ENCODE measurements at regions not wholly inside any gene's neighbourhood (a gene's known extent, or its start where the extent isn't known, plus 50 kb on each side); places are given as distances from the start of the nearest gene placed in this dataset.
A peak's percentile ranks its signal among the peaks of the same experiment; 100 is the strongest.

DNA sequence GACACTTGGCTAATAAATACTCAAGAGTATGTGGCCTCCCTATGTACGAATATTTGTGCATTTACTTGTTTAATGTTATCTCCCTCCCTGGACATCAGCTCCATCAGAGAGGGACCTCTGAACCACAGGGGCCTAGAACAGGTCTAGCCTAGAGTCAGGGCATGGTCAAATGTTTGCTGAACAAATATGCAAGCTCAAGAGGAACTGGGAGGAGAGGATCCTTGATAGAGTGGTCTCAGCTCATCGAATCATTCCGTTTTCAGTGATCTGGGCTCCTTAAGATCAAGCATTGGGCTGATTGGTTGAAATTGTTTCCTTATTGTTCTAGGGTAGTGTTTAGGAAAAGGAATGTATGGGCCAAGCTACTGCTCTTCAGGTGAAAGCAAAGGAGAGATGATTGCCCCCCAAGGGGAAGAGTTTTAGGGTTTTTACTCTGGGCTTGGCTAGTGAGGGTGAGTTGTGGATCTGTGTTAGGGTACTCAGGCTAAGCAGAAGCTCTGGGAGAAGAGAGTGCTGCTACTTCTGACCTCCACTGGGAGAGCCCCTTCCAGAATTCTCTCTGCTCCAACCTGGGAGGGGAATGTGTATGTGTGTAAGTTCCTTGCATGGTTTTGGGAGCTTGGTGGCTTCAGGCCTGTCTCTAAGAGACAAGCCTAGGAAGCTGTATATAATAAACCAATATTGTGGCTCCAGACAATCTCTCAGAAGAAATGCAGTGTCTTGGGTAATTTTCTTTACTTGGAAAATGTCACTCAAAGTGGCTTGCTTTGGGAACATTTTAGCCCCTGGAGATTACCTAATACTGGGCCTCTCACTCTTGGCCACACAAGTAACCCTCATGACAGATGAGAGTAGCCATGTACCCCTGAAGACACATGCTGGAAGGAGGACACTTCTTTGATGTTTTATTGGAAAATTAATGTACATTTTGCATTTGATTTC is 110.0 kb downstream of the EMX2 start:
- H3K79me2 ChIP-seq (ENCODE audit: insufficient read depth, low read length), result no peaks in the 10 kb centered on the region
- no peaks in the 10 kb centered on the region for H3K27me3 ChIP-seq (ENCODE audit: insufficient read depth, low read length)
- BruUV-seq (replicated peaks), result no TSS peak
- H3K4me2 ChIP-seq (ENCODE audit: low read length), result peak overlapping the region; percentile 36
- TF ChIP-seq EGR1 (IDR thresholded peaks at IDR 0.05; ENCODE audit: low read depth) (0 out of 2 replicates have a peak, but pooled peaks have one; percentile 4), MAX (IDR thresholded peaks at IDR 0.05) (no peak)
- ChIA-PET CTCF (no interaction called here), POLR2A (no interaction called here), RAD21 (ENCODE audit: low non-redundant PET in 1 of 2, low total read pairs in 2 of 2, uncharacterized antibody in 2 of 2, unreplicated experiment in 2 of 2) (no interaction called here)
- no peaks in the 10 kb centered on the region for H4K20me1 ChIP-seq (ENCODE audit: insufficient read depth)
- DNase-seq (ENCODE audit: low read depth, low spot score) (no peak), ATAC-seq (peak; percentile 54)
- no peak overlapping the region for H3K9ac ChIP-seq (ENCODE audit: low read length)
- no peaks in the 10 kb centered on the region for H3K36me3 ChIP-seq (ENCODE audit: control insufficient read depth in 1 of 2, insufficient read depth in 2 of 2, low read length in 2 of 2)
- H3K4me1 ChIP-seq (ENCODE audit: control insufficient read depth in 1 of 2, insufficient read depth in 2 of 2, low read length in 2 of 2), result peaks cover 10 to 16% of the 10 kb centered on the region in 2 experiments
- H3K4me3 ChIP-seq (replicated peaks in 1 of 2; ENCODE audit: low read depth in 1 of 2, low read length in 2 of 2), result no peak overlapping the region
- no peak overlapping the region for H3K27ac ChIP-seq (ENCODE audit: low read depth, low read length)
- no peaks in the 10 kb centered on the region for H3K9me3 ChIP-seq (ENCODE audit: control insufficient read depth in 1 of 2, insufficient read depth in 1 of 2, low read depth in 1 of 2, low read length in 2 of 2)
- no peaks in the 10 kb centered on the region for H3K9me2 ChIP-seq (ENCODE audit: insufficient read depth)
- H2AFZ ChIP-seq (ENCODE audit: low read depth, low read length, poor library complexity, severe bottlenecking), result no peak overlapping the region
- intact Hi-C loops (cut with micrococcal nuclease), result loop anchor here (1.0 kb wide), 1 partner anchor 25 kb away; no protein-coding TSS in a partner anchor

- H3K79me2 ChIP-seq (ENCODE audit: insufficient read depth, low read length), result no peaks in the 10 kb centered on the region
- H2AFZ ChIP-seq (ENCODE audit: low read depth, low read length, poor library complexity, severe bottlenecking), result peak overlapping the region; percentile 25
- no peak overlapping the region for H3K4me3 ChIP-seq (replicated peaks in 1 of 2; ENCODE audit: low read depth in 1 of 2, low read length in 2 of 2)
- POLR2A ChIA-PET, result no interaction called here
- H3K27me3 ChIP-seq (ENCODE audit: insufficient read depth, low read length), result no peaks in the 10 kb centered on the region
- no peaks in the 10 kb centered on the region for H4K20me1 ChIP-seq (ENCODE audit: insufficient read depth)
- BruUV-seq (replicated peaks), result no TSS peak
- H3K4me1 ChIP-seq (ENCODE audit: control insufficient read depth in 1 of 2, insufficient read depth in 2 of 2, low read length in 2 of 2), result peaks cover 10 to 16% of the 10 kb centered on the region in 2 experiments
- no peak overlapping the region for H3K9ac ChIP-seq (ENCODE audit: low read length)
- RAD21 ChIA-PET (ENCODE audit: low non-redundant PET in 1 of 2, low total read pairs in 2 of 2, uncharacterized antibody in 2 of 2, unreplicated experiment in 2 of 2), result no interaction called here
- peak; percentile 83 for DNase-seq (ENCODE audit: low read depth, low spot score)
- H3K9me3 ChIP-seq (ENCODE audit: control insufficient read depth in 1 of 2, insufficient read depth in 1 of 2, low read depth in 1 of 2, low read length in 2 of 2), result no peaks in the 10 kb centered on the region
- peak overlapping the region; percentile 36 for H3K4me2 ChIP-seq (ENCODE audit: low read length)
- no peaks in the 10 kb centered on the region for H3K36me3 ChIP-seq (ENCODE audit: control insufficient read depth in 1 of 2, insufficient read depth in 2 of 2, low read length in 2 of 2)
- ATAC-seq, result peak; percentile 97
- intact Hi-C loops (cut with micrococcal nuclease), result loop anchor here (1.0 kb wide), 1 partner anchor 24 kb away; no protein-coding TSS in a partner anchor
- CTCF ChIA-PET, result no interaction called here
- H3K27ac ChIP-seq (ENCODE audit: low read depth, low read length), result peak overlapping the region; percentile 4; the same call in 1 of the 2 replicates
- H3K9me2 ChIP-seq (ENCODE audit: insufficient read depth), result no peaks in the 10 kb centered on the region
- TF ChIP-seq ZNF274 (IDR thresholded peaks at IDR 0.05; ENCODE audit: low read depth, low read length) (no peak), REST (IDR thresholded peaks at IDR 0.05; ENCODE audit: low read depth) (no peak), EZH2phosphoT487 (IDR thresholded peaks at IDR 0.05; ENCODE audit: borderline replicate concordance) (no peak), EZH2 (IDR thresholded peaks at IDR 0.05) (no peak), JUND (IDR thresholded peaks at IDR 0.05) (peak; percentile 98), RAD21 (IDR thresholded peaks at IDR 0.05; ENCODE audit: low read depth) (peak; percentile 14; the same call in 1 of the 2 replicates), SRF (IDR thresholded peaks at IDR 0.05; ENCODE audit: low read depth) (peak; percentile 79), ZBTB33 (IDR thresholded peaks at IDR 0.05; ENCODE audit: extremely low read depth, insufficient replicate concordance, low read length) (peak; percentile 49)
Observed at GRCh38 chr10:117653170-117653515, 110.6 kb downstream of the EMX2 start.
